ENCODE measurements at regions not wholly inside any gene's neighbourhood (a gene's known extent, or its start where the extent isn't known, plus 50 kb on each side); places are given as distances from the start of the nearest gene placed in this dataset.
"Not testable (repeated sequence)": the region's sequence is repeated elsewhere in the genome, so short reads cannot be mapped to it uniquely, and the experiment has no call there.

DNA sequence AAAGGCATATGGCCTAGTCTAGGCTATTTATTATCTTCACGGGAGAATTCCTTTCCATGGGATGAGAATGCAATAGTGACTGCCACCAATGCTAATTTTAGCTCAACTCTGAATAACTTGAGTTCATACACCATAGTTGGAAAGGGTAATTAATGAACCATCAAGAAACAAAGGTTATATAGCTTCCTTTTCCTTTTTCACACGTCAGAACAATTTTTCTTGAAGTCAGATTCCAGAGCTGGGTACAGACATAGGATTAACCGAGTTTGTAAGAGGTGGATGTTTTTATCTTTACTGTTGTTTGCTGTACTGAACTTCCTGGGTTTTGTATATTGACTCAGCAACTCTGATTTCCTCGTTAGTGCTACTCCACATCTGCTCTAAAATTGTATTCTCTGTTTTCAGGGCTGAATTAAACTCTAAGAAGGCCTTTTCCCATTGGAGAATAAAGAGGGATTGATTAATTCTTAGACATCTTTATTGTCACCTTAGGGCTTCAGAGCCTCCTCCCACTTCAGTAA lies 262.0 kb downstream of the NUF2 start:
- no peak for DNase-seq

DNA sequence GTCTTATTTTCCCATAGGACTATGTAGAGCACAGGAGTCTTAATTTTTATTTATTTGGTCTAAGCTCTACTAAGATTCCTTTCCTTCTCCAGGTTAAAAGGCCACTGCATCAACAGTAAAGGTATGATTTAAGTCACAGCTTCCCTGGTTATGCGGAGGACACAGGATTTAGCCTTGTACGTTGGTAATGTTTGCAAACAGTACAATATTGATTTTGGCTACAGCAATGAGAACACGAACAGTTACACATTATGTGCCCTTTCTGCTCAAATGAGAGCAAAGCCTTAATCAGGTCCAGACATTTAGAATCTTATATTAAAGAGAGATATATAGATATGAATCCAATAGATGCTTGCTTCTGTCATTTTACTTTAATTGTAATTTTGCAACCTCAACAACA lies 264.0 kb downstream of the NUF2 start:
- DNase-seq: no peak

DNA sequence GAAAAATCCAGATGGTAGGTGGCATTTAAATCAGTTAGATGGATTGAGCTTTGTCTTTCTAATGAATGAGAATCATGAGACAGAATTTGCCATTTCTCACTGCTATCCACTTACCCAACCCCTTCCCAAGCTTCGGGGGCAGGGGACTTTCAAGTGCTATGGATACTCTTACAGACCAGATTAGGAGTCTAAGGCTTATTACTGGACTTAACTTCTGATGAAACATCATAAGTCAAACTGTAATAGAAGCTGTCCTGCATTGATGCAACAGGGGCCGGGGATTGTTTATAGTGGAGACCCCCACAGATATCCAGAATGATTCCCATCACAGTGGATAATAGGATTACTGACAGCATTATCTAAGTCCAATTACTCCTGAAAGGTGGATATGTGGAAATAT lies 267.0 kb downstream of the NUF2 start:
- no peak for DNase-seq

DNA sequence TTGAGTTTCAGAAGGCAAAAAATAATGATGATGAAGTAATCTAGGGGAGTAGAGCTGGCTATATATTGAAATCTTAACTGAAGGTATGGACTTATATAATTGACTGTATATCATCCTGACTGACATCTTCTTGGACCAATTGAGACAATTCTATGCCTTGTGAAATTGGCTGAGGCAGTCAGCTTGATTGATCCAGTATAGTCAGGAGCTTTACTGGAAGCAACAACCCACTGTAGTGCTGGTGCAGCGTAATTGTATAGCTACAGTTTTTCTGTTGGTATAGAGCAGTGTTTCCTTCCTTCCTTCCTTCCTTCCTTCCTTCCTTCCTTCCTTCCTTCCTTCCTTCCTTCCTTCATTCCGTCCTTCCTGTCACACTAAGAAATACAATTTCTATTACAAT lies 268.0 kb downstream of the NUF2 start:
- no peak for DNase-seq

DNA sequence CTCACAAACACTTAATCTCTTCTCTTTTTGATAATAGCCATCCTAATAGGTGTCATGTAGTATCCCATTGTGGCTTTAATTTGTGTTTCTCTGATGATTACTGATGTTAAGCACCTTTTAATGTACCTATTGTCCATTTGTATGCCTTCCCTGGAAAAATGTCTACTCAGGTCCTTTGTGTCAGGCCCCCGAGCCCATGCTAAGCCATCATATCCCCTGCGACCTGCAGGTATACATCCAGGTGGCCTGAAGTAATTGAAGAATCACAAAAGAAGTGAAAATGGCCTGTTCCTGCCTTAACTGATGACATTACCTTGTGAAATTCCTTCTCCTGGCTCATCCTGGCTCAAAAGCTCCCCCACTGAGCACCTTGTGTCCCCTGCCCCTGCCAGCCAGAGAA lies 269.4 kb downstream of the NUF2 start:
- not testable (repeated sequence) for DNase-seq

DNA sequence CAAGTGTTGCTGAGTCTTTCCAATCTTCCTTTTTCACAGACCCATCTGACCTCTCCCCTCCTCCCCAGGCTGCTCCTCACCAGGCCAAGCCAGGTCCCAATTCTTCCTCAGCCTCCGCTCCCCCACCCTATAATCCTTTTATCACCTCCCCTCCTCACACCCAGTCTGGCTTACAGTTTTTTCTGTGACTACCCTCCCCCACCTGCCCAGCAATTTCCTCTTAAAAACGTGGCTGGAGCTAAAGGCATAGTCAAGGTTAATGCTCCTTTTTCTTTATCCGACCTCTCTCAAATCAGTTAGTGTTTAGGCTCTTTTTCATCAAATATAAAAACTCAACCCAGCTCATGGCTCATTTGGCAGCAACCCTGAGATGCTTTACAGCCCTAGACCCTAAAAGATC lies 270.9 kb downstream of the NUF2 start:
- not testable (repeated sequence) for DNase-seq

DNA sequence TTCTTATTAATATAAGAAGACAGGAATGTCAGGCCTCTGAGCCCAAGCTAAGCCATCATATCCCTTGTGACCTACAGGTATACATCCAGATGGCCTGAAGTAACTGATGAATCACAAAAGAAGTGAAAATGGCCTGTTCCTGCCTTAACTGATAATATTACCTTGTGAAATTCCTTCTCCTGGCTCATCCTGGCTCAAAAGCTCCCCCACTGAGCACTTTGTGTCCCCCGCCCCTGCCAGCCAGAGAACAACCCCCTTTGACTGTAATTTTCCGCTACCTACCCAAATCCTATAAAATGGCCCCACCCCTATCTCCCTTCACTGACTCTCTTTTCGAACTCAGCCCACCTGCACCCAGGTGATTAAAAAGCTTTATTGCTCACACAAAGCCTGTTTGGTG lies 274.4 kb downstream of the NUF2 start:
- not testable (repeated sequence) for DNase-seq

DNA sequence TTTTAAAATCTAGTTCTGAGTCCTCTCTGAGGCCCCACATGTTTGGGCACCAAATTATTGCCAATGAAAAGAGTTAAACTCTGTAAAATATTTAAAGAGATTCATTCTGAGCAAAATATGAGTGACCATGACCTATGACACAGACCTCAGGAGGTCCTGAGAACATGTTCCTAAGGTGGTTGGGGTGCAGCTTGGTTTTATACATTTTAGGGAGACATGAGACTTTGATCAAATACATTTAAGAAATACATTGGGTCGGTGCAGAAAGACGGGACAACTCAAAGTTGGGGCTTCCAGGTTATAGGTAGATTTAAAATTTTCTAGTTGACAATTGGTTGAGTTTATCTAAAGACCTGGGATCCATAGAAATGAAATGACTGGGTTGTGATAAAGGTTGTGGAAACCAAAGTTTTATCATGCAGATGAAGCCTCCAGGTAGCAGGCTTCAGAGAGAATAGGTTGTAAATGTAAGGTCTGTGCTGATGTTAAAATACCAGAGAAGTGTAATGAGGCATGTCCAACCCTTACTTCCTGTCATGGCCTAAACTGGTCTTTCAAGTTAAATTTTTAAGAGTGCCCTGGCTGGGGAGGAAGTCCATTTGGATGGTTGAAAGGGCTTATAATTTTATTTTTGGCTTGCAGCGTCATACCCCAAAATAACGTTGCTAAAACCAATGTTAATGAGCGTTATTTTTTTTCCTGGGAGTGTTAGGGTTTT lies 274.9 kb downstream of the NUF2 start:
- no peak for DNase-seq

DNA sequence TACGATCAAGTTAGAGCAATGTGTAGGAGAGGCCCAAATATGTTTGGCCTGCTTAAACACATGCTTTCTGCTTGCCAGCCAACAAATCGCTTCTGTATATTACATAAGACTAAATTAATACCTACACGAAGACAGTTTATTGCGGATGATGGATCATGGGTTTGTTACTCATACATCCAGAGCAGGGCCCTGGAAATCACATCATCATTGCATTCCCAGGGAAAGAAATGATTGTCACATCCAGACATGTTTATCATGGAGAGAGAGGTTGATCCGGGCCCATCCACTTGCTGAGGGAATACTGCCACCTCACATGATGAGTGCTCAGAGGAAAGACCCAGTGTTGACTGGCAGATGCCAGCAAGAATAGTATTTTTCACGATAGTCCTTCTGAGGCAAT lies 282.6 kb downstream of the NUF2 start:
- DNase-seq: no peak

DNA sequence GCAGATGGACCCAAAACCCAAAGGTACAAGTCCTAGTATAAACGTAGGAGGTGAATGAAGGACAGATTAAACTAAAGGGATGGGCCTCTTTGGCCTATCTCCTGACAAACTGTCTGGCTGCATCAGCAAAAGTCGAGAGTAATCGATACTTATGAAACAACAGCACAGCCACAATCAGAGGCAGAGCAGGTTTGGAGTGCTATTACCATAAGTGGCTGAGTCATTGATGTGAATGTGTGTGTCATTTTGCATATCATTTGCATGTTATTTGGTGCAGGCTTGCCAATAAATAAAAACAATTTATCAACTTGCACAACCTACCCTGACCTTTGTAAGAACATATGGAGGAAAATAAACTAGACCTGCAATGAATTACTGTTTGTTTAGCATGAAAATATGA lies 283.1 kb downstream of the NUF2 start:
- no peak for DNase-seq

DNA sequence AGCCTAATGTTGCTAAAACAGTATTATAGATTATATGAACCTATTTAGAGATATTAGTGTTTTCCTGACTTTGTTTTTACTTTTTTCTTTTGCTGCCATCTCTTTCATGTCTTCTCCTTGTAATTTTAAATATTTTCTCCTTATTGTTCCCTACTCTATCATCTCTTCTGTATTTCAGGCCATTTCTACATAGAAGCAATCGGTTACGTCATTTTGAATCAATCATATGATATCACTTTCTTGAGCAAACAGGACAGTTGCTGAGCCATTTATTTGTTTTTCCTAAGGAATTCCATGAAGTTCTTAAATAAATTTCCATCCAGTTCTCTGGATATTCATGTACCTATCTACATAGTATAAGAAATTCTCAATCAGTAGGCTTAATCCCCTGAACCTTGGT lies 287.2 kb downstream of the NUF2 start:
- no peak for DNase-seq

DNA sequence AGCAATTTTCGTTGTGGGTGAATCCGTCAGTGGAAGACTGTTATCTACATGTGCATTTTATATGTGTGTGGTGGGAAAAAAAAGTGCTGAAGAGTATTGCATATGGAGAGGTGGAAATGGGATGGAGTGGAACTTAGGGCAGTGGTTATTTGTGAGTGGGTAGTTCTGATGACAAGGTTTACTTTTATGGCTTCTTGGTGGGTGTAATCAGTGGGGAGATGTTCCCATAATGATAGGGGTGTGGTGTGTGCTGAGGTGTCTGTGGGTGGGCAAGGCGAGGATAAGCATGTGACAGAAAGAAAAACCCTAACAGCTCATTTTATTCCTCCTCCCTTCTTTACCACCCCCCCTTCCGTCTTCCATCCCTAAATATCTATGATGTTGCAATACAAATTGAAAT lies 288.1 kb downstream of the NUF2 start:
- no peak for DNase-seq

DNA sequence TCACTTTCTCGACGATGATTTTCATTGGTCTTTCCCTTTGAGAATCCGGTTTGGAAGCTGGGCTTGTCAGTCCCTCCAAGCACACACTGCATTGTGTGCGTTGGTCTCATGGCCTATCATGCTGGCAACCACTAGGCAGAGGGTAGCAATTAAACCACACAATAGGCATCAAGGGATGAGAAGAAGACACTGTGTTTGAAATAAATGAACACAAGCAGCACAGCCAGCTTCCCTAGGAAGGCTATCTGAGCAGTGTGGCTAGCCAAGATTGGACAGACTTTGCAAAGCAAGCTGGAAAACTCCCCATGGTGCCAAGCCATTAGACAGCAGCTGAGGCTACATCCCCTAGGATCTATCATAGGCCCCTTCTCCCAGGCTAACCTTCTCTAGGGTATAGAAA lies 288.7 kb downstream of the NUF2 start:
- DNase-seq: peak in 1 of 2 experiments; percentile 35

DNA sequence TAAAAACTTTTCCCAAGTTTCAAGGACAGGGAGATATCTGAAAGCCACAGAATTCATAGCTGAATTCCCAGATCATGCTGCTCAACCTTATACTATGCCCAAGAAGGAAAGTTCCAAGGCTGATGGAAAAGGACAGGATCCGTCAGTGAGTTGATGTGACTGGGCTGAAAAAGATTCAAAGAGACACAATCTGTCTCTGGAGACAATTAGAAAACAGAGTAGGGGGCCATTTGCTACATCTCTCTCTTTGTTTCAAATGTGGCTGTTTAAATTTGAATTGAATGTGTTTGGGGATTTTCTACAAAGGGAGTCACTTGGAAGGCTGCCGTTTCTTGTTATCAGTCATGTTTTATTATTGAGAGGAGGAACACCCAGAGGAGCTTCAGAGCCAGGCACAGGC lies 292.6 kb downstream of the NUF2 start:
- DNase-seq: no peak

DNA sequence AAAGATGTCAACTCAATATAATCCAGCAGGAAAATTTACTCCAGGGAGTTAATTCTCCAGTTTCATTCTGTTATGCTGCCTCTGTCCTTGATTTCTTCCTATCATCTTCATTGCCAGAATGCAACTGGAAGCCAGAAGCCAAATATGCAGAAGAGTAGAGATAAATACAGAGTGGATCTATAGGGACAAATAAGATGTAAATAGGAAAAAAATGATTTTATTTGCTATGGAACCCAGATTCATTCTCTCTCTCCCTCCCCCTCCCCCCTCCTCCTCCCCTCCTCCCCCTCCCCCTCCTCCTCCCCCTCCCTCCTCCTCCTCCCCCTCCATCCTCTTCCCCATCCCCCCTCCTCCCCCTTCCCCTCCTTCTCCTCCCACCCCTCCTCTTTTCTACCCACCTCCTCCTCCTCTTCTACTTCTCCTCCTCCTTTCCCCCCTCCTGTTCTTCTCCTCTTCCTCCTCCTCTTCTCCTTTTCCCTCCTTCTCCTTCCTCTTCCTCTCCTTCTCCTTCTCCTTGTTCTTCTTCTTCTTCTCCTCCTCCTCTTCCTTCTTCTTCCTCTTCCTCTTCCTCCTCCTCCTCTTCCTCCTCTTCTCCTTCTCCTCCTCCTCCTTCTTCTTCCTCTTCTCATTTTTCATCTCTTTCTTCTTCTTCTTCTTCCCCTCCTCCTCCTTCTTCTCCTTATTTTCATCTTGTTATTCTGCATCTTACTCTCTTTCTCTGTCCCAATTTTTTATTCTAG lies 306.4 kb downstream of the NUF2 start:
- no peak for DNase-seq

DNA sequence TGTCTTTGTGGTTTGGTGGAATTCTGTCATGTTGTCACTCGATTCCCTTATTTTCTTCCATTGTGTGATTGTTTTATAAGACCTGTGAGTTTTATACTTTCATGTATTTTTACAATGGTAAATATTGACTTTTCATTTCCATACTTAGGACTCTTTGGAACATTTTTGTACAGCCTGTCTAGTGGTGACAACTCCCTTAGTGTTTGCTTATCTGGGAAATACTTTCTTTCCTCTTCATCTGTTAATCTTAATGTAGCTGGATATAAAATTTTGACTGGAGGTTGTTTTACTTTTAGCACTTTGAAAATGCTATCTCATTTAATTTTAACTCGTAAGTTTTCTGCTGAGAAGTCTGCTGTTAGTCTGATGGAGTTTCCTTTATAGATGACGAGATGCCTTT lies 310.5 kb downstream of the NUF2 start:
- no peak for DNase-seq

DNA sequence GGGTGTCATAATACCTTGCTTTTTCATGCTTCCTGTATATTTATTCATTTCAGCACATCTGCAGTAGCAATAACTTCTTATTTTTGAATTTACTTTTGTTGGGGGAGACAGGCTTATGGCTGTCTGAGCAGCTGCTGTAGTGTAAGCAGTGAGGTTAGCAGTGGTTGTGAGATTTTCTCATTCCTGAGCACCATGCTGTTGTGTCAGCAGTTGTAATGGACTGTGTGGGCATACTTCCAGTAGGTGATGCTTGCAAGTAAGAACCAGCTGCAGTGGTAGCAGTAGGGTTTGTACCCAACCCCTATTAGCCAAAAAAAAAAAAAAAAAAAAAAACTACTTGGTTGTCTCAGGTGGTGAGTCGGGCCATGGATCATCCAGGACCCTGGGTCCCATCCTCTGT lies 311.6 kb downstream of the NUF2 start:
- DNase-seq: no peak

DNA sequence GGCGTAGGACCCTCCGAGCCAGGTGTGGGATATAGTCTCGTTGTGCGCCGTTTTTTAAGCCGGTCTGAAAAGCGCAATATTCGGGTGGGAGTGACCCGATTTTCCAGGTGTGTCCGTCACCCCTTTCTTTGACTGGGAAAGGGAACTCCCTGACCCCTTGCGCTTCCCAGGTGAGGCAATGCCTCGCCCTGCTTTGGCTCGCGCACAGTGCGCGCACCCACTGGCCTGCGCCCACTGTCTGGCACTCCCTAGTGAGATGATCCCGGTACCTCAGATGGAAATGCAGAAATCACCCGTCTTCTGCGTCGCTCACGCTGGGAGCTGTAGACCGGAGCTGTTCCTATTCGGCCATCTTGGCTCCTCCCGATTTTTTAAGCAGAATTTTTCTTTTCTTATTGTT lies 323.9 kb downstream of the NUF2 start:
- DNase-seq: not testable (repeated sequence)

DNA sequence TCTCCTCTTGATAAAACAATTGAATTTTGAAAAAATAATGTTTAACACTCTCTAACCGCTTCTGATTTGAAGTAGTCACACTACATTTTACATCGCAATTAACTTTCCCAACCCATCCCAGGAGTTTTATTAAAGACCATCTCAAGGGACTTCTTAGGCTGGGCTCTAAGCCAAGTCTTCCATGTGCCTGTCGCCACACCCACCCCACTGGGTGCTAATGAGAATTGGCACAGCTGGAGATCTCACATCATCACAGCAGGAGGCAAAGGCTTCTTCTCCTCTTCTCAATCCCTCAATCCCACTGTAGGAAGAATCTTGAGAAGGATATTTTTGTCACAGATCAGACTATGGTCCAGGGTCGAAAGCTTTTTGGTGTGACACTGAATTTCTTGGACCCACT lies 328.9 kb downstream of the NUF2 start:
- DNase-seq: peak; percentile 78 to 94

DNA sequence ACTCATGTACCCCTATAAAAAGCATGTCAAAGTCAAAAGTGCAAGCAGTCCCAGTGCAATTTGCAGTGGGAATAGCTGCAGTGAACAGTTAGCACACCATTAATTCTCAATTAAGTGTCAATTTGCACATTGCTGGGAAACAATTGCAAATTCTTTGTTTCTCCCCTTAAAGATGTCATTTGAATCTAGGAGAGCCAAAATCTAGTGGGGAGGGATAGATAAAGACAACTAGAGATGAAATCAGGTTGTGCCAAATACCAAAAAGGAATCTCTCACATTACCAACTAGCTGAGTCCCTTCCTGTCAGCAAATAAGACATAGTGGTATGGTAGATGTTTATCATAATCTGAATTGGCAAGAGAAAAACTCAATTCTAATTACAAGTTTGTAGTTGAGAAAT lies 330.7 kb downstream of the NUF2 start:
- no peak for DNase-seq

DNA sequence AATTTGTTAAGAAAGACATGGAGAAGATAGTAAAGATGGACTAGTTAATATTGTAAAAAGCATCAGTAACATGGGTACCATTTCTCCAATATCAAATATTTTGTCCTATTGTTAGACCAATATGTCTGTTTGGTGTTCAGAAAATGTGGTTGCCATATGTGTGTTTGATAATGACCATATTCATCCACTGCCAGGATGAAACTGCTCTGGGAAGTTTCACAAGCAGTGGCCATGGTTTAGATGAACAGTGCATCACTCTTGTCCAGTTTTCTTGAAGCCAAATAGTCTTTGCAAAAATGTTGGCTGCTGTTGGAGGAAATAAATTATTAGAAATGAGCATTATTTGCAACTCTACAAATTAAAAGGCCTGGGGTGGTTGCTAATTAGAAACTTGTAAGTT lies 333.8 kb downstream of the NUF2 start:
- DNase-seq: no peak

DNA sequence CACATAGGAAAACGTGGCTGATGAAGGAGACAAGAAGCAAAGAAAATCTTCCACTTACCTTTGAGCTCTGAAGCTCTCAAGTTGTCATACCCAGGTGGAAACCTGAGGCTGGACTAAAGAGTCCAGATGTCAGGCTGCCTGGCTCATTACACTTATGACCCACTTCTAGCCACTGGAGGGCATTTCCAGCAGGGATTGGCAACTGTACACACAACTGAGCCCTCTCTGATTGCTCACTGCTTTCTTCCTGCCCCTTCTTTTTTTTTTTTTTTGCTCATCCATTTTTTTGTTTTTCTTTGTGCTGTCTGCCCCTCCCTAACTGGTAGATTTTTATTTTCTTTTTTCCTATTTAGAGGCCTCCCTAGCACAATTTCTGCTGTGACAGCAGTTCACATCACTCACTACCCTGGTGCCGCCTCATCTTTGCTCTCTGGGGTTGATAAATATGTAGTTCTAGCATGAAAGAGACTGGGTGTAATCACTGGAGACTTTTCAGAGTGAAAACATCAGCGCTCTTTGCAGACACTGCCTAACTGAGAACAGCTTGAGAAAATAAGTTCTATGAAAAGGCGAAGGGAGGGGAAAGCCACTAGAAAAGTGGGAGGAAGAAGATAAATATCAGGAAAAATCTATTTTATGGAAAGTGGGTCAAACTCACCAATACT lies 334.5 kb downstream of the NUF2 start:
- DNase-seq: peak; percentile 91 to 94

DNA sequence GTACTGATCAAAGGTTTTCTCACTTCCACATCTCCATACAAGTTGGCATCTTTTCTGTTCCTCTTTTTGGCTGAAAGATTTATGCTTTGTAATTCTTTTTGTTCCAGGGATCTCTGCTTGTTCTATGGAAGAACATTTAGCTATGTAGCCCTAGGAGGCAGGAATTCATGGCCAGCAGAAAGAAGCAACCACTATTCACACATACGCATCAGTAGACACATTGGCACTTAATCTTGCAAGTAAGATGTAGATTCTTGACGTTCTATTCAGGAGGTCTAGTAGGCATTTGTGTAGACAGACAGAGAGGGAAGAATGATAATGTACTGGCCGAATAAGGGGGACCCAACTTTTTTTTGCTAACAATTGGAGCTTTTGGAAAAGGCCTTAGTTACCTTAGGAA lies 336.0 kb downstream of the NUF2 start:
- no peak for DNase-seq

DNA sequence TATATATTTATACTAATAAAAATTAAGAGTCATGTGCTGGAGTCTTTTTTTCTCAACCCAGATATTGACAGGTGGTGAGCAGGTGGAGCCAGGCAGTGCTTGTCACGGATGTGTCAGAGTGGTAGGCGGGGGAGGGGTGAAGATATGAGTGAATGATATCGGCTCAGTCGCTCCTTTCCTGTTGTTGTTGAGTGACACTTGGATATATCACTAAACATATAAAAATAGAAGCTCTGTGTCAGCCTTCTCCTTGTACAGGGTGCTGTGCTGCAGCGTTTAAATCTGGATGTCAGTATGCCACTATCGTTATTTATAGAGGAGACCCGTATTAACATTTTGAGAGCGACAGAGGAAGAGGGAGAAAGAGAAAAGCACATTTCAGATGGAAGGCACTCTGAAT lies 339.6 kb downstream of the NUF2 start:
- DNase-seq: no peak
